ENCODE measurements at regions not wholly inside any gene's neighbourhood (a gene's known extent, or its start where the extent isn't known, plus 50 kb on each side); places are given as distances from the start of the nearest gene placed in this dataset.

DNA sequence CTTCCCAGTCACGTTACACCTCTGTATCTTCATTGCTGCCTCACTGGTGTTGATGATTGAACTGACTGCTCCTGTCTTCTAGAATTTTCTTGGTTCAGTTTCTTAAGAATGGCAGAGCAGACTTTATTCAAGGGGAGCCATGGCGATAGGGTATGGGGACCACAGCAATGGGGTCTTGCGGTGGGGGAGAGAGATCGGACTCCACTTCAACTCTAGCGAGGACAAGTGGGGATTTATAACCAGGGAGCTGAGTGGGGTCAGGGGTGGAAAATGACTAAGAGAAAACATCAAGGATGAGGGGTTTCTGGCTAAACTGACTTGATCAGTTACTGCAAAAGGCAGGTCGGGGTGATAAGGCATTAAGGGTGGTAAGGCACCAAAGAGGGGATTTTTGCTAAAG lies 156.4 kb downstream of the CD83 start:
- no peak for ATAC-seq
- RAD21 ChIA-PET (ENCODE audit: low non-redundant PET in 1 of 2, low total read pairs in 2 of 2, uncharacterized antibody in 2 of 2, unreplicated experiment in 2 of 2), result no interaction called here
- intact Hi-C loops (cut with micrococcal nuclease), result loop anchor here (5.0 kb wide), 1 partner anchor 973 kb away; the partner anchor contains the start of gene JARID2
- BruUV-seq (replicated peaks), result no TSS peak
- POLR2A ChIA-PET, result no interaction called here
- Histone ChIP-seq H4K20me1 (ENCODE audit: insufficient read depth) (no peaks in the 10 kb centered on the region), H3K9me2 (ENCODE audit: insufficient read depth) (no peaks in the 10 kb centered on the region), H3K79me2 (ENCODE audit: insufficient read depth, low read length) (no peaks in the 10 kb centered on the region), H3K9ac (ENCODE audit: low read length) (no peak overlapping the region), H3K4me2 (ENCODE audit: low read length) (no peak overlapping the region), H3K36me3 (ENCODE audit: control insufficient read depth in 1 of 2, insufficient read depth in 2 of 2, low read length in 2 of 2) (0 out of 4 replicates have a peak, but pooled peaks cover 0 to 5% of the 10 kb centered on the region in 2 experiments), H3K9me3 (ENCODE audit: control insufficient read depth in 1 of 2, insufficient read depth in 1 of 2, low read depth in 1 of 2, low read length in 2 of 2) (peaks cover 0 to 9% of the 10 kb centered on the region in 2 experiments; a peak in 1 of 4 replicates), H3K27ac (ENCODE audit: low read depth, low read length) (no peak overlapping the region), H3K27me3 (ENCODE audit: insufficient read depth, low read length) (no peaks in the 10 kb centered on the region), H2AFZ (ENCODE audit: low read depth, low read length, poor library complexity, severe bottlenecking) (no peak overlapping the region), H3K4me3 (replicated peaks in 1 of 2; ENCODE audit: low read depth in 1 of 2, low read length in 2 of 2) (no peak overlapping the region), H3K4me1 (ENCODE audit: control insufficient read depth in 1 of 2, insufficient read depth in 2 of 2, low read length in 2 of 2) (peaks cover 26 to 55% of the 10 kb centered on the region in 2 experiments)
- TF ChIP-seq CEBPB (IDR thresholded peaks at IDR 0.05; ENCODE audit: low read depth) (no peak), ZFX (IDR thresholded peaks at IDR 0.05) (no peak), CBX3 (IDR thresholded peaks at IDR 0.05; ENCODE audit: low read depth) (no peak), EZH2 (IDR thresholded peaks at IDR 0.05) (no peak)
- DNase-seq (ENCODE audit: low read depth, low spot score), result no peak
- CTCF ChIA-PET, result no interaction called here

DNA sequence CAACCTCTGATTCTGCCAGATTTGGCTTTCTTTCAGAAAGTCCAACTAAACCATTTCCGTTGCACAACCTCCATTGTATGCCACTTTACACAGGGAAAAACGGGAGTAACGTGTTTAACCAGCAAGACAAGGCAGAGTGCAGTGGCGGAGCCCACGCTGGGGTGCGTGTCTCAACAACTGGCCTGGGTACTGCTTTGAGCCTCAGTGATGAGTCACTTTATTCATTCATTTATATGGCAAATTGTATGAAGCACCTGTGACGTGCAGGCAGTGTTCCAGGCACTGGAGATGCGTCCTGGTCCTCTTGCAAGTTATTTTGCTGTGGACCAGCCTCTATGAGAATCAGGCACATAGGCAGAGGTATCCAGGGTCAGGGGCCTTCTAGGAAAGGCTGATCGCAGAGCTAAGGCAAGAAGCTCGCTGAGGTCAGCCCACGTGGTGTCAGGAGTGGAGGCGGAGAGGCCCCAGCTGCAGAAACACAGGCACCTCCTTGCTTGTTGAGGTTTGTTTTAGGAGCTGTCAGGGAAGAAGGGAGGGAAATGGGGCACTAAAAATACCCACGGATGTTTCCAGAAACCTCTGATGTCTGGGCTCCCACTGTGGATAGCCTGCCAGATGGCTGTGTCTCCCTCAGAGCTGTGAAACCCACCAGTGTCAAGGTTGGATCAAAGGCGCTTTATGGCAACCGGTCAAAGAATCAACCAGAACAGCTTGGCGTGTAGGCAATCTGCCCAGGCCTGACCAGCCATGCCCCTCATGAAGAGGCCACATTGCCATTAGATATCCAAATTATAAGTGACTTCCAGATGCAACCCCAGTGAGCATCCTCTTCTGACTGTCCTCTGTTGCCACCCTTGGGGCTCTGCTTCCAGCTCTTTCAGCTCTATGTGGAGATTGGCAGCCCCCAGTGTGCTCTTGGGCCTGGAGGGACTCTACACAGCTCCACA lies 157.2 kb downstream of the CD83 start:
- Histone ChIP-seq H3K4me3 (replicated peaks in 1 of 2; ENCODE audit: low read depth in 1 of 2, low read length in 2 of 2) (no peak overlapping the region), H2AFZ (ENCODE audit: low read depth, low read length, poor library complexity, severe bottlenecking) (no peak overlapping the region), H3K27ac (ENCODE audit: low read depth, low read length) (no peak overlapping the region), H3K27me3 (ENCODE audit: insufficient read depth, low read length) (no peaks in the 10 kb centered on the region), H3K4me2 (ENCODE audit: low read length) (no peak overlapping the region), H3K9ac (ENCODE audit: low read length) (no peak overlapping the region), H3K9me3 (ENCODE audit: control insufficient read depth in 1 of 2, insufficient read depth in 1 of 2, low read depth in 1 of 2, low read length in 2 of 2) (peaks cover 0 to 10% of the 10 kb centered on the region in 2 experiments; a peak in 1 of 4 replicates), H3K36me3 (ENCODE audit: control insufficient read depth in 1 of 2, insufficient read depth in 2 of 2, low read length in 2 of 2) (0 out of 4 replicates have a peak, but pooled peaks cover 0 to 5% of the 10 kb centered on the region in 2 experiments), H3K9me2 (ENCODE audit: insufficient read depth) (no peaks in the 10 kb centered on the region), H4K20me1 (ENCODE audit: insufficient read depth) (no peaks in the 10 kb centered on the region), H3K4me1 (ENCODE audit: control insufficient read depth in 1 of 2, insufficient read depth in 2 of 2, low read length in 2 of 2) (peaks cover 25 to 47% of the 10 kb centered on the region in 2 experiments), H3K79me2 (ENCODE audit: insufficient read depth, low read length) (no peaks in the 10 kb centered on the region)
- ChIA-PET POLR2A (no interaction called here), CTCF (no interaction called here), RAD21 (ENCODE audit: low non-redundant PET in 1 of 2, low total read pairs in 2 of 2, uncharacterized antibody in 2 of 2, unreplicated experiment in 2 of 2) (no interaction called here)
- DNase-seq (ENCODE audit: low read depth, low spot score), result no peak
- ATAC-seq, result no peak
- intact Hi-C loops (cut with micrococcal nuclease), result loop anchor here (5.0 kb wide), 1 partner anchor 972 kb away; the partner anchor contains the start of gene JARID2
- no TSS peak for BruUV-seq (replicated peaks)
- TF ChIP-seq EZH2phosphoT487 (IDR thresholded peaks at IDR 0.05; ENCODE audit: borderline replicate concordance) (no peak), ZNF274 (IDR thresholded peaks at IDR 0.05; ENCODE audit: low read depth, low read length) (no peak), JUND (IDR thresholded peaks at IDR 0.05) (no peak), TCF7L2 (IDR thresholded peaks at IDR 0.05; ENCODE audit: borderline replicate concordance, extremely low read depth, insufficient read depth, insufficient read length) (no peak), SP1 (IDR thresholded peaks at IDR 0.05; ENCODE audit: low read depth) (no peak), POLR2AphosphoS5 (IDR thresholded peaks at IDR 0.05; ENCODE audit: low read depth, low read length) (no peak), RAD21 (IDR thresholded peaks at IDR 0.05; ENCODE audit: low read depth) (no peak), CBX3 (IDR thresholded peaks at IDR 0.05; ENCODE audit: low read depth) (no peak), ELF1 (IDR thresholded peaks at IDR 0.05; ENCODE audit: borderline replicate concordance, low read depth) (no peak), SIN3A (IDR thresholded peaks at IDR 0.05; ENCODE audit: low read depth) (no peak), SRF (IDR thresholded peaks at IDR 0.05; ENCODE audit: low read depth) (no peak), CEBPB (IDR thresholded peaks at IDR 0.05; ENCODE audit: low read depth) (no peak), YY1 (IDR thresholded peaks at IDR 0.05; ENCODE audit: extremely low read depth, insufficient replicate concordance, low read depth, low read length) (no peak), EGR1 (IDR thresholded peaks at IDR 0.05; ENCODE audit: low read depth) (no peak), ZFX (IDR thresholded peaks at IDR 0.05) (no peak)
- TF ChIP-seq, protein P1, sequence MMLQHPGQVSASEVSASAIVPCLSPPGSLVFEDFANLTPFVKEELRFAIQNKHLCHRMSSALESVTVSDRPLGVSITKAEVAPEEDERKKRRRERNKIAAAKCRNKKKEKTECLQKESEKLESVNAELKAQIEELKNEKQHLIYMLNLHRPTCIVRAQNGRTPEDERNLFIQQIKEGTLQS (IDR thresholded peaks at IDR 0.05), result no peak
- TF ChIP-seq, protein P2, sequence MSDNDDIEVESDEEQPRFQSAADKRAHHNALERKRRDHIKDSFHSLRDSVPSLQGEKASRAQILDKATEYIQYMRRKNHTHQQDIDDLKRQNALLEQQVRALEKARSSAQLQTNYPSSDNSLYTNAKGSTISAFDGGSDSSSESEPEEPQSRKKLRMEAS (IDR thresholded peaks at IDR 0.05), result no peak
- TF ChIP-seq, protein P3, sequence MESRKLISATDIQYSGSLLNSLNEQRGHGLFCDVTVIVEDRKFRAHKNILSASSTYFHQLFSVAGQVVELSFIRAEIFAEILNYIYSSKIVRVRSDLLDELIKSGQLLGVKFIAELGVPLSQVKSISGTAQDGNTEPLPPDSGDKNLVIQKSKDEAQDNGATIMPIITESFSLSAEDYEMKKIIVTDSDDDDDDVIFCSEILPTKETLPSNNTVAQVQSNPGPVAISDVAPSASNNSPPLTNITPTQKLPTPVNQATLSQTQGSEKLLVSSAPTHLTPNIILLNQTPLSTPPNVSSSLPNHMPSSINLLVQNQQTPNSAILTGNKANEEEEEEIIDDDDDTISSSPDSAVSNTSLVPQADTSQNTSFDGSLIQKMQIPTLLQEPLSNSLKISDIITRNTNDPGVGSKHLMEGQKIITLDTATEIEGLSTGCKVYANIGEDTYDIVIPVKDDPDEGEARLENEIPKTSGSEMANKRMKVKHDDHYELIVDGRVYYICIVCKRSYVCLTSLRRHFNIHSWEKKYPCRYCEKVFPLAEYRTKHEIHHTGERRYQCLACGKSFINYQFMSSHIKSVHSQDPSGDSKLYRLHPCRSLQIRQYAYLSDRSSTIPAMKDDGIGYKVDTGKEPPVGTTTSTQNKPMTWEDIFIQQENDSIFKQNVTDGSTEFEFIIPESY (IDR thresholded peaks at IDR 0.05; ENCODE audit: extremely low read depth, insufficient replicate concordance, low read length), result no peak

All from HCT116 (cell line).